ENCODE measurements at regions not wholly inside any gene's neighbourhood (a gene's known extent, or its start where the extent isn't known, plus 50 kb on each side); places are given as distances from the start of the nearest gene placed in this dataset.

DNA sequence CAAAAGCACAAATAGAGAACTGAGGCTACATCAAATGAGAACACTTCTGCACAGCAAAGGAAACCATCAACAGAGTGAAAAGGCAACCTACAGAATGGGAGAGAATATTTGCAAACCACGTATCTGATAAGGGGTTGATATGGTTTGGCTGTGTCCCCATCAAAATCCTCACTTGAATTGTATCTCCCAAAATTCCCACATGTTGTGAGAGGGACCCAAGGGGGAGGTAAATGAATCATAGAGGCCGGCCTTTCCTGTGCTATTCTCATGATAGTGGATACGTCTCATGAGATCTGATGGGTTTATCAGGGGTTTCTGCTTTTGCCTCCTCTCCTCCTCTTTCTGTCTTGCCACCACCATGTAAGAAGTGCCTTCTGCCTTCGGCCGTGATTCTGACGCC lies 120.6 kb upstream of the FRMD4A start:
- TF ChIP-seq CTCF (conservative IDR thresholded peaks at IDR 0.05; ENCODE audit: low read depth, low read length) (no peak), EZH2 (IDR thresholded peaks at IDR 0.05; ENCODE audit: borderline replicate concordance, low read depth, low read length, poor library complexity, severe bottlenecking) (no peak)

Data from A673 (cell line).